ENCODE measurements at regions not wholly inside any gene's neighbourhood (a gene's known extent, or its start where the extent isn't known, plus 50 kb on each side); places are given as distances from the start of the nearest gene placed in this dataset.
"Not testable (repeated sequence)": the region's sequence is repeated elsewhere in the genome, so short reads cannot be mapped to it uniquely, and the experiment has no call there.

- DNase-seq (ENCODE audit: low read depth in 1 of 2, low spot score in 1 of 2) = no peak
Measured at GRCh38 chr7:55303220-55303619, 61.9 kb upstream of the LANCL2 start.

DNA sequence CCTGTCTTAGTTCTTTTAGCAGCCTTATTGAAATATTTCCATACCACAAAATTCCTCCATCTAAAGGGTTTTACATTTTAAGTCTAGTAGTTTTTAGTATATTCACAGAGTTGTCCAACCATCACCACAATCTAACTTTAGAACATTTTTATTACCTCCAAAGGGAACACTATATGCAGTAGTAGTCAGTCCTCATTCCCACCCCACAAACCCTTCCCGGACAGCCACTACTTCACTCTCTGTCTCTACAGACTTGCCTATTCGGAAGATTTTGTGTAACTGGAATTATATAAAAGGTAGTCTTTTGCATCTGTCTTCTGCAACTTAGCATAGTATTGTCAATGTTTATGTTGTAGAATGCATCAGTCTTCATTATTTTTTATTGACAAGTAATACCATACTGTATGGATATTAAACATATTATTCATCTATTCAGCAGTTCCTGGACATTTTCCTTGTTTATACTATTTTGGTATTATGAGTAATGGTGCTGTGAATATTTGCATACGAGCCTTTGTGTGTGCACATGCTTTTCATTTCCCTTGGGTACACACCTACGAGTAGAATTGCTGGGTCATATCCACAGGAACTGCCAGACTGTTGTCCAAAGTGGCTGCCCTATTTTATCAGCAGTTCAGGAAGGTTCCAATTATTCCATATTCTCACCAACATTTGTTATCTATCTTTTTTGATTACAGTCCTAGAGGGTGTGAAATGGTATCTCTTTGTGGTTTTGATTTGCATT lies 60.9 kb upstream of the LANCL2 start:
- DNase-seq (ENCODE audit: low read depth in 1 of 2, low spot score in 1 of 2) = no peak

- no peak for DNase-seq (ENCODE audit: low read depth in 1 of 2, low spot score in 1 of 2)
Measured at GRCh38 chr7:55305135-55305534, 60.0 kb upstream of the LANCL2 start.

DNA sequence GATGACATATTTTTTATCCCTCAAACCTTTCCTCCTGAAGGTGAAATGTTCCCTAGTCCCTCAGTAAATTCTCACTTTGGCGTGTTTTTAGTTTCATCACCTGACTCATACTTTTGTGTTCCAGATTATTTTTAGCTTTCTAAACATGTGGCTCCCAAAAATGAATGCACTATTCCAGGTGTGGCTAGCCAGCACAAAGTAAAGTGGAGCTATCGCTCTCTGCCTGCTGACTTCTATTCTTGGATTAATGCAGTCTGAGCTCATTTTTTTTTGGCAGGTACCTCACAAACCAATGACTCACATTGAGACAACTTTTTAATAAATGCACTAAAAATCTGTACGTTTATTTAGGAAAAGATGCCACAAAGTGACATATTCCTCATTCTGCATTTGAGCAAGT lies 58.8 kb upstream of the LANCL2 start:
- no peak for DNase-seq (ENCODE audit: low read depth in 1 of 2, low spot score in 1 of 2)

DNA sequence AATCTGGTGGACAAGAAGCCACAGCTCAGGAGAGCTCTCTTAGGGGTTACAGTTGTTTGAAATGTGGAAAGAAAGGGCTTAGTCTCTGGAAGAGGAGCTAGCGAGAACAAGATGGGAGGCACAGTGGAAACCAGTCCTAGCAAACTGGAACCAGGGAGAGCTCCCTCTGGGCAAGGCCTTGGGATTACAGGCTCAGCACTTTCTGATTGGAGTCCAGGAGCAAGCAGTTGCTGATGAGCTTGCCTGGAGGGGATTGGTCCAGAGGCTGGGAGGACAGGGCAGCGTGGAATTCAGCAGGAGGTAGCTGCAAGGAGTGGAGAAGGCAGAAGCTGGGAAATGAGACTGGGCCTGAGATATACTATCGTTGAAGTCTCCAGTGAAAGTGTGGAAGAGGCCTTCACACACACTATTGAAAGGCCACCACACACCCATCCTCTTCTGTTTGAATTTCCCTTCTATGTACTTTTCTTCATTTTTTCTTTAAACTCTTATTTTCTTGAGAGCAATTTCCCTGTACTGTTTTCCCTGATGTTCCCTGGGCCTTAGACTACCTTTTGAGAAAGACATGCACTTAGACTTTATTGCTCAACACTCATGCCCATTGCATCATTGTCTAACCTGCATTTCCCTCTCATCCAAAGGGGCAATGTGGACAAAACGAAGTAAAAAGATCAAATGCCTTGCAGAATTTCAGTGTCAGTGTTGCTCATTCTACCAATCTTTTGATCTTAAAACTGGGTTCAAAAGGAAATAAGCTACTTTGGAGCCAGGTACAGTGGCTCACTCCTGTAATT lies 57.8 kb upstream of the LANCL2 start:
- no peak for DNase-seq (ENCODE audit: low read depth in 1 of 2, low spot score in 1 of 2)

GRCh38 chr7:55308186-55308929 lies 56.8 kb upstream of the LANCL2 start:
- no peak for DNase-seq (ENCODE audit: low read depth in 1 of 2, low spot score in 1 of 2)

GRCh38 chr7:55309040-55309991 lies 55.8 kb upstream of the LANCL2 start:
- peak in 1 of 2 donors; percentile 8 for DNase-seq (ENCODE audit: low read depth in 1 of 2, low spot score in 1 of 2)

- DNase-seq (ENCODE audit: low read depth in 1 of 2, low spot score in 1 of 2) = no peak
Measured at GRCh38 chr7:55310287-55311025, 54.7 kb upstream of the LANCL2 start.

DNA sequence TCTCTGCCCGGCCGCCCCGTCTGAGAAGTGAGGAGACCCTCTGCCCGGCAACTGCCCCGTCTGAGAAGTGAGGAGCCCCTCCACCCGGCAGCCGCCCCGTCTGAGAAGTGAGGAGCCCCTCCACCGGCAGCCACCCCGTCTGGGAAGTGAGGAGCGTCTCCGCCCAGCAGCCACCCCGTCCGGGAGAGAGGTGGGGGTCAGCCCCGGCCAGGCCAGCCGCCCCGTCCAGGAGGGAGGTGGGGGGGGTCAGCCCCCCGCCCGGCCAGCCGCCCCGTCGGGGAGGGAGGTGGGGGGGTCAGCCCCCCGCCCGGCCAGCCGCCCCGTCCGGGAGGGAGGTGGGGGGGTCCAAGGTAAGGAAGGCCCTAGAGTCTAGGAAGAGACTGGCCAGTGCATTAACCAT lies 53.2 kb upstream of the LANCL2 start:
- not testable (repeated sequence) for DNase-seq (ENCODE audit: low read depth in 1 of 2, low spot score in 1 of 2)

- DNase-seq (ENCODE audit: low read depth in 1 of 2, low spot score in 1 of 2) = not testable (repeated sequence)
Measured at GRCh38 chr7:55313671-55314070, 51.5 kb upstream of the LANCL2 start.

GRCh38 chr7:55314967-55315366 lies 50.2 kb upstream of the LANCL2 start:
- DNase-seq (ENCODE audit: low read depth in 1 of 2, low spot score in 1 of 2) = no peak
